IMR-90 (cell line): ENCODE measurements at regions not wholly inside any gene's neighbourhood (a gene's known extent, or its start where the extent isn't known, plus 50 kb on each side); places are given as distances from the start of the nearest gene placed in this dataset.
A peak's percentile ranks its signal among the peaks of the same experiment; 100 is the strongest.

Experiments
- CEBPB ChIP-seq: IDR thresholded peaks from 2 replicates; pipeline ENCODE4 v1.6.1; 2012; ENCODE audit warnings: low read depth, low read length, improper control_type of control experiment
- CTCF ChIP-seq: conservative IDR thresholded peaks from 2 replicates; pipeline ENCODE4 v1.5.1; 2012; ENCODE audit warnings: mild to moderate bottlenecking, low read depth, low read length, improper control_type of control experiment
- MAFK ChIP-seq: IDR thresholded peaks from 2 replicates; pipeline ENCODE4 v1.6.1; 2012; ENCODE audit warnings: low read depth, low read length, improper control_type of control experiment
- MAZ ChIP-seq: IDR thresholded peaks from 2 replicates; pipeline ENCODE4 v1.6.1; 2012; ENCODE audit warnings: low read depth, mild to moderate bottlenecking, low read length, improper control_type of control experiment, moderate library complexity, borderline replicate concordance
- POLR2A ChIP-seq: IDR thresholded peaks from 2 replicates; pipeline ENCODE4 v1.6.1; 2012; ENCODE audit warnings: mild to moderate bottlenecking, low read depth, low read length
- RAD21 ChIP-seq: IDR thresholded peaks from 2 replicates; pipeline ENCODE4 v1.6.1; 2012; ENCODE audit warnings: low read length, improper control_type of control experiment
- RCOR1 ChIP-seq: IDR thresholded peaks from 2 replicates; pipeline ENCODE4 v1.6.1; 2012; ENCODE audit warnings: mild to moderate bottlenecking, low read length, improper control_type of control experiment; ENCODE audit not compliant: insufficient replicate concordance
- SMC3 ChIP-seq: fragments of 150-350 bp; IDR thresholded peaks from 2 replicates; pipeline ENCODE4 v1.6.1; 2016; ENCODE audit warnings: low read depth, mild to moderate bottlenecking, antibody characterized with exemption, low read length, moderate library complexity

GRCh38 chr1:234955107-234955731 lies 173.4 kb downstream of the TOMM20 start:
- TF ChIP-seq CTCF (no peak), RAD21 (peak; percentile 13; the same call in 1 of the 2 replicates), MAZ (no peak), MAFK (no peak), POLR2A (peak; percentile 11; the same call in 1 of the 2 replicates), SMC3 (no peak), RCOR1 (no peak), CEBPB (no peak)
